Neuron (in vitro differentiated cells): ENCODE measurements at regions not wholly inside any gene's neighbourhood (a gene's known extent, or its start where the extent isn't known, plus 50 kb on each side); places are given as distances from the start of the nearest gene placed in this dataset.

Source experiments
- H2AFZ ChIP-seq: one replicate; pipeline ENCODE4 v1.6.1; 2013; ENCODE audit warnings: low read depth, mild to moderate bottlenecking, inconsistent platforms, low read length, moderate library complexity
- H3K27me3 ChIP-seq: one replicate; pipeline ENCODE4 v1.6.1; 2013; ENCODE audit warnings: low read length; ENCODE audit not compliant: insufficient read depth
- H3K36me3 ChIP-seq: one replicate; pipeline ENCODE4 v1.6.1; 2013; ENCODE audit warnings: low read length; ENCODE audit not compliant: insufficient read depth
- H3K4me1 ChIP-seq: one replicate; pipeline ENCODE4 v1.6.1; 2013; ENCODE audit warnings: low read length; ENCODE audit not compliant: insufficient read depth
- H3K4me3 ChIP-seq: 2 replicates; pipeline ENCODE4 v1.5.1; 2013; ENCODE audit warnings: mild to moderate bottlenecking, low read length, moderate library complexity
- H3K9me3 ChIP-seq: one replicate; pipeline ENCODE4 v1.6.1; 2013; ENCODE audit warnings: low read length

- no peaks in the 10 kb centered on the region for H3K9me3 ChIP-seq
- H3K4me3 ChIP-seq, result no peak overlapping the region
- H3K36me3 ChIP-seq, result no peaks in the 10 kb centered on the region
These were observed 291.3 kb upstream of the PHYHIPL start for GRCh38 chr10:58885146-58885545.

DNA sequence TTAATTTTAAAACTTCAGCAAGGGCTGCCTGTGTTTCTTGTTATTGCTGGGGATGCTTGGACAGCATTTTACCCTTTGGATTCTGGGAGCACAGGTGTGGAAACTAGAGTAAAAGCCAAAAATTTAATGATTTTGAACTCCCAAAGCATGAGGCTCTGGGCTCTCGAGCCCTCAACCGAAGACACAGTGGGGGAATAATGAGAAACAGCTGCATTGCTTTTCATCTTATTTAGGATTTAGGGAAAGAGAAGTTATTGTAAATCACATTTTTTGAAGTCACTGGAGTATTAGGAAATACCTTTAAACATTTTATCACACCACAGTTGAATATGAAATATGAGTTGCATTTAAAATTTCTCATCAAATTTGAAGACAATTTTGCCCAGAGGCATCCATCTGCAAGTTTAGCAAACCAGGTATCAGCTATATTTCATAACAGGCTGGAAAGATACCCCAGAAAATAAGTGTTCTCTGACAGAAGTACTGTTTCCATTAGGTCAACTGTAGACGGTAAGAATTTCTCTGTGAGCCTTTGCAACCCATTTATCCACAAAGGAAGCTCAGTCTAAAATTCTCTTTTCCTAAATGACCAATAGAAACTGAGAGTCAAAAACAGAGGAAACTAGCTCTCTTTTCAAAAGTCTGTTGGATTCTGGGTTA is 290.6 kb upstream of the PHYHIPL start:
- H2AFZ ChIP-seq, result no peak overlapping the region
- H3K9me3 ChIP-seq, result no peaks in the 10 kb centered on the region
- peaks cover 4% of the 10 kb centered on the region for H3K27me3 ChIP-seq
- H3K36me3 ChIP-seq, result no peaks in the 10 kb centered on the region
- H3K4me1 ChIP-seq, result no peaks in the 10 kb centered on the region
- no peak overlapping the region for H3K4me3 ChIP-seq

More at GRCh38 chr10:58885146-58885545, 291.3 kb upstream of the PHYHIPL start:
- Histone ChIP-seq H2AFZ (no peak overlapping the region), H3K4me1 (no peaks in the 10 kb centered on the region), H3K27me3 (no peaks in the 10 kb centered on the region)

DNA sequence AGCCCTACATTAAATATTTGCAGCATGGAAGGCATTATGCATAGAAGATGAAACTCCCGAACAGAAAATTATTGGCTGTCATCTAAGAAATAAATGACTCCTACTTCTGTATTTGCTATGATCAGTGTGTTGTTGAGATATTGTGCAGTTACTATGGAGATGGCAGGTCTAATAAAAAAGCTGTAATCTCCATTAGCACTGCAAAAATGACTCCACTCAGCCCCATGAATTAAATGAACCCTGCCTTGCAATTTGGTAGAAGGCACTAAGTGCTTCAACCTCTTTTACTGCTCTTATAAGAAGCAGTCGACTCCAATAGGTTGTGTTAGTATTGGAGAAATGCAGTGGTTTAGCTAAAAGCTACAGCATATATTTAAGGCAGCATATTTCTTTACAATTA is 290.0 kb upstream of the PHYHIPL start:
- Histone ChIP-seq H3K27me3 (peaks cover 4% of the 10 kb centered on the region), H3K4me3 (no peak overlapping the region), H3K9me3 (no peaks in the 10 kb centered on the region), H3K36me3 (no peaks in the 10 kb centered on the region), H3K4me1 (no peaks in the 10 kb centered on the region), H2AFZ (no peak overlapping the region)

- Histone ChIP-seq H3K4me1 (peaks cover 4% of the 10 kb centered on the region), H3K4me3 (no peak overlapping the region), H2AFZ (no peak overlapping the region), H3K27me3 (peaks cover 4% of the 10 kb centered on the region), H3K9me3 (no peaks in the 10 kb centered on the region), H3K36me3 (no peaks in the 10 kb centered on the region)
These were observed 289.0 kb upstream of the PHYHIPL start for GRCh38 chr10:58887474-58887873.

GRCh38 chr10:58888957-58889356 is 287.5 kb upstream of the PHYHIPL start:
- H2AFZ ChIP-seq, result no peak overlapping the region
- H3K9me3 ChIP-seq, result no peaks in the 10 kb centered on the region
- H3K27me3 ChIP-seq, result peaks cover 4% of the 10 kb centered on the region
- H3K4me1 ChIP-seq, result peaks cover 4% of the 10 kb centered on the region
- no peak overlapping the region for H3K4me3 ChIP-seq
- H3K36me3 ChIP-seq, result no peaks in the 10 kb centered on the region

GRCh38 chr10:58892031-58892531 is 284.4 kb upstream of the PHYHIPL start:
- no peak overlapping the region for H2AFZ ChIP-seq
- H3K27me3 ChIP-seq, result peaks cover 4% of the 10 kb centered on the region
- no peaks in the 10 kb centered on the region for H3K36me3 ChIP-seq
- H3K9me3 ChIP-seq, result no peaks in the 10 kb centered on the region
- H3K4me1 ChIP-seq, result peaks cover 4% of the 10 kb centered on the region
- no peak overlapping the region for H3K4me3 ChIP-seq

GRCh38 chr10:58894929-58895328 is 281.5 kb upstream of the PHYHIPL start:
- Histone ChIP-seq H3K4me1 (peaks cover 4% of the 10 kb centered on the region), H3K9me3 (no peaks in the 10 kb centered on the region), H2AFZ (no peak overlapping the region), H3K4me3 (no peak overlapping the region), H3K36me3 (no peaks in the 10 kb centered on the region), H3K27me3 (peaks cover 4% of the 10 kb centered on the region)

GRCh38 chr10:58896229-58896628 is 280.2 kb upstream of the PHYHIPL start:
- peaks cover 4% of the 10 kb centered on the region for H3K4me1 ChIP-seq
- H3K4me3 ChIP-seq, result no peak overlapping the region
- H3K36me3 ChIP-seq, result no peaks in the 10 kb centered on the region
- H2AFZ ChIP-seq, result no peak overlapping the region
- no peaks in the 10 kb centered on the region for H3K9me3 ChIP-seq
- no peaks in the 10 kb centered on the region for H3K27me3 ChIP-seq

- H2AFZ ChIP-seq, result no peak overlapping the region
- no peaks in the 10 kb centered on the region for H3K9me3 ChIP-seq
- no peaks in the 10 kb centered on the region for H3K27me3 ChIP-seq
- H3K4me3 ChIP-seq, result no peak overlapping the region
- no peaks in the 10 kb centered on the region for H3K4me1 ChIP-seq
- H3K36me3 ChIP-seq, result no peaks in the 10 kb centered on the region
These were observed 279.2 kb upstream of the PHYHIPL start for GRCh38 chr10:58897236-58897635.

GRCh38 chr10:58897708-58898107 is 278.7 kb upstream of the PHYHIPL start:
- H3K4me1 ChIP-seq, result no peaks in the 10 kb centered on the region
- H2AFZ ChIP-seq, result no peak overlapping the region
- H3K4me3 ChIP-seq, result no peak overlapping the region
- no peaks in the 10 kb centered on the region for H3K9me3 ChIP-seq
- no peaks in the 10 kb centered on the region for H3K27me3 ChIP-seq
- H3K36me3 ChIP-seq, result no peaks in the 10 kb centered on the region

GRCh38 chr10:58898854-58899573 is 277.4 kb upstream of the PHYHIPL start:
- Histone ChIP-seq H3K4me1 (no peaks in the 10 kb centered on the region), H3K9me3 (no peaks in the 10 kb centered on the region), H3K36me3 (no peaks in the 10 kb centered on the region), H3K4me3 (no peak overlapping the region), H2AFZ (no peak overlapping the region), H3K27me3 (no peaks in the 10 kb centered on the region)

DNA sequence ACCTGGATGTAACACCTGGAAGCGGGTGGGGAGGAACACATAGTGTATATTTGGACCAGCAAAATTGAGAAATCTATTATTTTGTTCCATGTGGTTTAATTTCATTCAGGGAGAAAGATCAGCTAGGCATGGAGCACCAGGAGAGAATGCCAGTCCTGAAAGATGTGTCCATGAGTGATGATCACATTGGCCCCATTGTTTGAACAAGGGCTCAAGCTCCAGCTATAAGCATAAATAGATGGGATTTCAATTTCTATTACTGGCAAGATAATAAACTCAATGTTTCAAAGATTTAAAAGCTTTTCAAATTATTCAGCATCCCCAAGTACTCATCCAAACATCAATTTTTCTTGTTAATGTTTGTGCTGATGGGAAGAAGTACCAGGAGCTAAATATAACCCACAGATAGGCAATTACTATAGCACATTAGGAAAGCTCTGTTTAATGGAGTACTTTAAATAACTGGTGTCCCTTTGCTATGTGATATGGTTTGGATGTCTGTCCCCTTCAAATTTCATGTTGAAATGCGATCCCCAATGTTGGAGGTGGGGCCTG is 275.3 kb upstream of the PHYHIPL start:
- no peak overlapping the region for H2AFZ ChIP-seq
- H3K4me3 ChIP-seq, result no peak overlapping the region
- H3K36me3 ChIP-seq, result no peaks in the 10 kb centered on the region
- no peaks in the 10 kb centered on the region for H3K9me3 ChIP-seq
- H3K4me1 ChIP-seq, result no peaks in the 10 kb centered on the region
- H3K27me3 ChIP-seq, result no peaks in the 10 kb centered on the region

DNA sequence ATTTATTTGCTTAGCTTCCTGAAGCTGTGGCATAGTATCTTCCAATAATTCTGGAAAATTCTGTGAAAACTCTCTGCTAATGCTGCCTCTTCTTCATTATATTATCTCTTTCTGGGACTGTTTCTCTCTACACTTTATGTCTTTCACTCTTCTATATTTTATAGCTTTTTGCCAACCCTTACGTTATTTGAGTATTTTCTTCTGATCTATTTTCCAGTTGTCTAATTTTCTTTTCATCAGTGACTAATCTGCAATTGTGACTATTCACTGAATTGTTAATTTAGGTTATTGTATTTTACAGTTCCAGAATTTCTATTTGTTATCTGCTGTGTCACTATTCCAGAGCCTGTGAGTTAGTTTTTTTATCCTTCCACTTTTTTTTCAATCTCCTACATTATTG is 273.4 kb upstream of the PHYHIPL start:
- Histone ChIP-seq H3K36me3 (no peaks in the 10 kb centered on the region), H2AFZ (no peak overlapping the region), H3K4me1 (no peaks in the 10 kb centered on the region), H3K4me3 (no peak overlapping the region), H3K9me3 (no peaks in the 10 kb centered on the region), H3K27me3 (no peaks in the 10 kb centered on the region)
